NCI-H1092 treated with DMSO at 0.1 percent for 48 hours (cell line): ENCODE measurements at regions not wholly inside any gene's neighbourhood (a gene's known extent, or its start where the extent isn't known, plus 50 kb on each side); places are given as distances from the start of the nearest gene placed in this dataset.
"Not testable (repeated sequence)": the region's sequence is repeated elsewhere in the genome, so short reads cannot be mapped to it uniquely, and the experiment has no call there.

Experiments used
- DNase-seq: peaks from one replicate; lab custom pipeline; 2025; lab: John Stamatoyannopoulos, UW

GRCh38 chr10:130512936-130513335 is 376.7 kb downstream of the GLRX3 start:
- no peak for DNase-seq

GRCh38 chr10:130513686-130514476 is 377.7 kb downstream of the GLRX3 start:
- DNase-seq, result no peak

DNA sequence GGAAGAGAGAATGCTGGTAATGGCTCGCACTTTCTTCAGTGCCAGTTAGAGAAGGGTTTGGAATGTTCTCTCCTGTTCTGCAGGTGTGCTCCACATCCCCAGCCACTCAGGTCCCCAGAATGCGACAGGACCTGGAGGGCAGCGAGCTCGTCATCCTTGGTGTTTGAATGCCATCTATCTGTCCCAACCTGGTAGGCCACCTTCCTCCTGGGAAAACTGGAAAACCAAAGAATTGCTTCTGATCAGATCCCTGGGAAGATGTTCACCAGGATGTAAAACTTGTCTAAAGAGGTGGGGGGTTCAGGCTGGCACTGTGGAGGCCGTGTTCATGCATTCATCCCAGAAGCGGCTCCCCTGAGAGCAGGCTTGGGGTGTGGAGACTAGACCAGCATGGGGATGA is 379.5 kb downstream of the GLRX3 start:
- DNase-seq, result no peak

DNA sequence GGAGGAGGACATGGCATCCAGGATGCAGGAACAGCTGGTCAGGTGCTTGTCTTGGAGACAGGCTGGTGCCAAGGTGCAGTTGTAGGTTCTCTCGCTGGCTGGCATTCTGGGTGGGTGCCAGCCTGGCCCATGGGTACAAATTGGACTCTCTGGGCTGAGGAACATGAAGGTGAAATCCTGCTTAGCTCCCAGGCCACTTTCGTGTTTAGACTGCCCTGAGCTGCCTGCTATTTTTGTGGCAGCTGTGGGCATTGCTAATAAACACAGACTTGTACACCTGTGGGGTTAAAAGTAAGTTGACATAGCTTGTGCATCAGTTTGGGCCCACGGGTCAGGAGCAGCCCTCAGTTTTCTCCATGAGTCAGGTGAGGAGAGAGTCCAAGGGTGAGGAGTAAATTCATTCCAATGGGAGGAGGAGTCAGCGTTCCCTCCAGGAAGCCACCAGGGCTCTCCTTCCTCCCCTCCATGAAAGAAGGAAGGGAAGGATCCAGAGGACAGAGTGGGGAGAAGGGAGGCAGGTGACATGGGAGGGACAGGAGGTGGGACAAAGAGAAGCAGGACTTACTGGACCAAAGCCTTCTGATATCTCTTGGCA is 380.0 kb downstream of the GLRX3 start:
- DNase-seq, result no peak

- not testable (repeated sequence) for DNase-seq
Measured at GRCh38 chr10:130518921-130519320, 382.7 kb downstream of the GLRX3 start.

GRCh38 chr10:130519791-130520190 is 383.6 kb downstream of the GLRX3 start:
- DNase-seq, result no peak

DNA sequence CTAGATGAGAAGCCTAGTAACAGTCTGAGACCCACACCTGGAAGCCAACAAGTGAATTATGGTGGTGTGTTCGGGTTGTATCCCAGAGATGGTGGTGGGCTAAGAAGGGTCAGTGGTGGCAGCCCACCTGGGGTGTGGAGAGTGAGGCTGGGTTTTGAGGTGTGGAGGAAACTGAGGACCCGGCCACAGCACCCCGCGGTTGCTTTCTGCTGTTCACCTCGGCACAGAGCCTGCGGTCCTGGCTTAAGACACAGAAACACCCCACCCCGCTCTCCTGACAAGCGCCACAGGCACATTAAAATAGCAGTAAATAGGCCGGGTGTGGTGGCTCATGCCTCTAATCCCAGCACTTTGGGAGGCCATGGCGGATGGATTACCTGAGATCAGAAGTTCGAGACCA is 395.1 kb downstream of the GLRX3 start:
- DNase-seq, result no peak

DNA sequence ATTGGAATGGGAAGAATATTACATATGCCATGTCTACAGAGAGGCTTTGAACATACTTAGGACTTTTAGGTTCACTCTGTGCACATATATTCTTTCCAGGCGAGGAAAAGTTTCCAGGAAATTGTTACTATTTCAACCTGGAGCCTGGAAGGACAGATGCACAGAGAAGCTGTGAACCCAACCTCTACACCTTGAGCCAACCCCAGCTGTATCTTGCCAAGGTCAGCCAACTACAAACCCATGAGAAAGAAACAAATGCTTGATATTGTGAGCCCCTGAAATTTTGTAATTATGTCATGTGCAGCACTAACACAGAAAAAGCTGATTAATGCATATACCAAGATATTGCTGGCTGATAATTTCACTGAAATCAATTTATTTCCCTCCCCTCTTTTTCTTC is 404.9 kb downstream of the GLRX3 start:
- DNase-seq, result no peak

DNA sequence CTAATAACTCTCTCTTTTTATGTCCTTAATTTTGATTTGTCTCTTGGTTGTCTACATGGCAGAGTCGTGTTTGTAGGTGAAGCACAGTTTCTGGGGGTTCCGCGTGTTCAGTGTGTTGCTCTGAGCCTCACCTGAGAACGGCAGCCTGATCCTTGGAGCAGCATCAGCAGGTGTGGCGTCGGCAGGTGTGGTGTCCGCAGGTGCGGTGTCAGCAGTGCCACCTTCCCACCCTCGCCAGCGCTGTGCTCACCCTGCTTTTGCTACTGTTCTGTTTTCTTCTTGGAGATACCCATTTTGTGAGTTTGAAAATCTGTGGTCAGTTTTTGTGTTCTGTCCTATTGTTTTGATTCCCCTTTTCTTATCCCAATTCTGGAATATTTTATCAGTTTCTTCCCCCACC is 406.6 kb downstream of the GLRX3 start:
- no peak for DNase-seq

- no peak for DNase-seq
Measured at GRCh38 chr10:130543794-130544193, 407.6 kb downstream of the GLRX3 start.

GRCh38 chr10:130545122-130545521 is 408.9 kb downstream of the GLRX3 start:
- DNase-seq, result no peak

GRCh38 chr10:130545697-130546096 is 409.5 kb downstream of the GLRX3 start:
- no peak for DNase-seq

DNA sequence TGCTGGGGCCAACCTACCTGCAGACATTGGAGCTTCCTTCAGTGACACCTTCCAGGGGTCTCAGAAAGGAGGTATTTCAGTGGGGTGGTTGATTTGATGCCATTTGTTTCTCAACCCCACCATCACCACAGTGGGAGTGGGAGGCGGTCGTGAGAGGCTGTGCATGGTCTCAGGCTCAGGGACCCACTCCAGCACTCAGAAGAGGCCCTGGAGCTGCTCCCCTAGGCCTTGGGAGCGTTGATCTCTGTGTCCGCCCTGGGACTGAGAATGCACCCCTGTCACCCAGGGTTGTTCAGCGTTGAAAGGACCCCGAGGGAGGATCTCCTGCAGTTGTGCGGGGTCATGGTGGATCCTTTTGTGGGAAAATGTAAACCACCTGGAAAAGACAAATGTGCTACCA is 410.6 kb downstream of the GLRX3 start:
- no peak for DNase-seq

DNA sequence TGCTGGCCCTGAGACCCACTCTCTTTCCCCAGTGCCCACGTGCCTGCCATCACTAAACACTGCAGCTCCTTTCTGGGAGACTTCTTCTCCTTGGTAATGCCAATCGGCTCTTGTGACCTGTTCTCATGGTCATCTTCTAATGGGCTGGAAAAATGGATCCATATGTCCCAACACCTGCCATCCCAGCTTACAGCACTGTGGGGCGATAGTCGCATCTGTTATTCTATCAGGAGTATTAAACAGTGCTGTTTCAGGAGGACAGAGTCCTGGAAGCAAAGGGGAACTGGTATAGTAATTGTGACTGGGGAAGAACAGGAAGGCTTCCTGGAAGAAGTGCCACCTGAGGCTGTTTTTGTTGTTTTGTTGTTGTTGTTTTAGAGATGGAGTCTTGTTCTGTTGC is 411.2 kb downstream of the GLRX3 start:
- DNase-seq, result no peak

DNA sequence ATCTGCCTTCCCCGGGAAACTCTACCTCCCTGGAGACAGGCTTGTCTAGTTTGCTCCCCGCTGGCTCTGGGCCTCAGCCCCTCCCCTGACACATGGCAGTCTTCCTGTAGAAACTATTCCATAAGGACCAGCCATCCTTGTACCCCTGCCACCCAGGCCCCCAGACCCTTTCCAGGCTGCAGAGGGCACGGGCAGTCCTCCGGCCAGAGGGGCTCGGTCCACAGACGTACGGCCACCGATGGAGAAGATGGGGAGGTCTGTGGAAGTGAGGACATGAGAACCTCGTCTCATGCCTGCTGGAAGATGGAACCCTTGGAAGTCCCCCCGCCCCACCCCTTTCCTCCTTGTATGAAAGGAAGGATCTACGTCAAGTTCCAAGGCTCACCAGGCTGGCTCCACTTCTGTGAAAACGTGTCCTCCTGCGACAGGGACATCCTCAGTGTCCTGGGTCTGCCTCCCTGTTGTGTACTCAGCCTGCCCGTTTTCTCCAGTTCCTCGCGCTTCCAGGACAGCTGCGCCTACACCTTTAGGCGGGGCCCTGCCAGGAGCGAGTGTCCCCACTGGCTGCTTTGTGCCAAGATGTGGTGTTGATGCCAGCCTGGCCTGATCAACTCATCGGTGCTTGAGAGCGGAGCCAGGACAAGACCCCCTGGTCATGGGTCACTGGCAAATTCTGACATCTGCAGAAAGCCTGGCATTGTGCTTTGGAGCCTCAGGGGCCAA is 414.9 kb downstream of the GLRX3 start:
- no peak for DNase-seq

GRCh38 chr10:130551676-130552075 is 415.5 kb downstream of the GLRX3 start:
- DNase-seq, result no peak

DNA sequence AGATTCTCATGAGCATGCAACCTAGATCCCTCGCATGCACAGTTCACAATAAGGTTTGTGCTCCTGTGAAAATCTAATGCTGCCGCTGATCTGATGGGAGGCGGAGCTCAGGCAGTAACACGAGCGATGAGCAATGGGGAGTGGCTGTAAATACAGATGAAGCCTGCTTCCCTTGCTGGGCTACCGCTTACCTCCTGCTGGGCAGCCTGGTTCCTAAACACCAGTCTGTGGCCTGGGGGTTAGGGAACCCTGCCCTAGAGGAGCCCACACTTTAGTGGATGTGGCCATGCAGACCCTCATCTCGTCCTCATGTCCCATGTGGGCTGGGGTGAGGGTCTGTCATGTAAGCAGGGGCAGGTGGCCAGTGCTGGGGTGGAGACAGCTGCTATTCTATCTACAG is 417.6 kb downstream of the GLRX3 start:
- DNase-seq, result no peak

DNA sequence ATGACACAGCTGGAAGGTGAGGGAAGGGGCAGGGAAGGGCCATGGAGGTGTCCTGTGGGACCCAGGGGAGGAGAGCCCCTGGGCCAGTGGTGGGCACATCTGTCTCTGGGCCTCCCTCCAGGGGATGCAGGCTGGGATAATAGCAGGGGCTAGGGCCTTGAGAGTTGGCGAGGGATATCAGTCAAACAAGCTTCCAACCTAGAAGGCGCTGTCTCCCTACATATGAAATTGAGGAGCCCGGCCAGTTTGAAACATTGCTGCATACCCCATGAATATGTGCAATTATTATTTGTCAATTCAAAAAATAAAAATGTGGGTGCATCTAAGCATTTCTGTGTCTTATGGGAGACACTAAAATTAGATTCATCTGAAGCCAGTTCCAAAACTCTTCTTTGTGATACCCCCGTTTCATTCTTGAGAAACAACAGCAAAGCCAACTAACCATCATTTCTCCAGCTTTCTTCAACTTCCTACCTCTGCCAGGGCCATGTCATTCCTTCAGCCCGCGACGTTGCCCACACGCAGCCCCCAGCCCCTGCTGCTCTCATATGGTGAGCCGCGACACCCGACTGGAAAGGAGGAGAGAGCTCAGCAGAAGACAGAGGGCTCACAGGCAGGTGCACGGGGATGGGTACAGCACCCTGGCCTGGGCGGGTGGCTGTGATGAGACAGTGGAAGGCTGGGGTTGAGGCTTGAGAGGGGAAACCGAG is 418.7 kb downstream of the GLRX3 start:
- no peak for DNase-seq

- DNase-seq, result no peak
Measured at GRCh38 chr10:130555411-130555750, 419.2 kb downstream of the GLRX3 start.

DNA sequence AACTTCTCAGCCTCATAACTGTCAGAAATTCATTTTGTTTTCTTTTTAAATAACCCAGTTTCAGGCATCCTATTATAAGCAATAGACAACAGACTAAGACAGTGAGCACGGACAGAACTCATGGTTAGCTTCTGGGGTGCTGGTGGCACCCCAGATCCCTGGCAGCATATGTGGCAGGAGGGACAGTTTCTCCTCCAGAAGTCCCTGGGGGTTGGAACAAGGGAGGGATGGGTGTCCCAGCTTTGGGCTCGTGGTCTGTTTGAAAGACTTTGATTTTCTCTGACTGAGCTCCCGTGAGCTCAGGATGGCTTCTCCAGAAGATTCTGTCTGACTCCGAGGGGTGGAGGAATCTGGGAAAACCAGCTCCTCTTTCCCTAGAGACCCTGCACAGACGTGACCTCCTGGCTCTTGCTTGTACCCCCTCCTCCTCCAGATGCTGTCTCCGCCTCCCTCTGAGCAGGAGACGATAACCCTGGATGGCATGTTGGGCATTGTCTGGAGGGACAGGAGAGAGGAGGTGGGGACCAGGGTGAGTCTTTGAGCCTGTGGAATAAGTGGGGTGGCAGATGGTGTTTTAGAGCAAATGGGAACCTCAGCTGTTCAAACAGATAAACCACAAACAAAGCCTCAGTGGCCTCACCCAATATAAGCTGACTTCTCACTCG is 421.1 kb downstream of the GLRX3 start:
- DNase-seq, result no peak

DNA sequence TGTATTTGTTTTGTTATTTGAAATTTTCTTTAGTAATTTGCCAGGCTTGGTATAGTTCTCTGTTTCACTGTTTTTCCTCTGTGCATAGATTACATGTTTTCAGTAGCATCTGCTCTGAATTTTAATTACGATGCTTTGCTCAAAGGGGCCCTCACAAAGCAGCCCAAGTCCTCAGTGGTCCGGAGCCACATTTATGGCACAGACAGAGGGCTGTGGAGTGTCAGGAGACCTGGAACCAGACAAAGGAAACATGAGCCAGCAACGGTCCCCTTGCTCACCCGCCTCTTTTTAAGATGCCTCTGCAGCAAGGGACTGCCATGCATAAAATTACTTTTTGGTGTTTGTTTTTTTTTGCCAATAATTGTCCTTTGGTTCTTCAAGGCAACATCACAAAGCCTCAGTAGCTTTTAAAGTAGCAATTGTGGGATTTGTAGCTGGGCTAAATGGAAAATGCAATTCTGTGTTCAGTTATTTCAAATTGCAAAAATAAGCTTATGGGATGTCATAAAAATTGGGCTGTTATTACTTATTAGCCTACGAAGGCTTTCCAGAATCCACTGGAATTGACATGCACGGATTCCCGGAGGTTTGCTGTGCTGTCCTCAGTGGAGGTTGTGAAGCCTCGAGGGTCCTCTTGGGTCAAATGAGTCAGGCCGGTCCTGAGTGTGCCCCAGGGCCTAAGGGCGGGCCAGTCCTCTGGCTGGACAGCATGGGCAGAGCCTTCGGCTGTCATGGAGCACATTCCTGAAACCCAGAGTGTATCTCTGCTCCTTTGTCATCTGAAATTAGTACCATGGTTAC is 422.8 kb downstream of the GLRX3 start:
- DNase-seq, result no peak
